ENCODE measurements at regions not wholly inside any gene's neighbourhood (a gene's known extent, or its start where the extent isn't known, plus 50 kb on each side); places are given as distances from the start of the nearest gene placed in this dataset.

DNA sequence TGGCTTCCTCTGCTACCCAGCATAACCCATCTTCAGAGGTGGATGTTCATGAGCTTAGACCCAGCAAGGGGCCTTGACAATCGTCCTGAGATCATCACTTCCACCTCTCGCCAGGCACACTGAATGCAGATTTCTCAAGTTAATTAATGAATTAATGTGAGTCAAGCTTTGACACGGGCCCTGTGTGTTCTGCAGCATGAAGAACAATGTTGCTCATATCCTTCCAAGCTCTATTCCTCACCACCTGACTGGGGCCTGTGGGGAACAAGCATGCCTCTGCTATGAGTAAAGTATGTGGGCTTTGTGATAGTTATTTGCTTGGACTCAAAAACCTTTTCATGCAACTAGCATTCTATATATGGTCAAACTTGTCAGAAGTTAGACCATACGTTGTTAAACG, 122.0 kb downstream of the SEC16B start:
- TF ChIP-seq CTCF (conservative IDR thresholded peaks at IDR 0.05; ENCODE audit: low read depth, low read length) (no peak), POLR2A (IDR thresholded peaks at IDR 0.05; ENCODE audit: low read depth, low read length) (no peak), FOS (IDR thresholded peaks at IDR 0.05; ENCODE audit: low read depth, low read length) (no peak), CEBPB (IDR thresholded peaks at IDR 0.05; ENCODE audit: low read depth, low read length) (no peak), NFE2L2 (IDR thresholded peaks at IDR 0.05; ENCODE audit: low read depth, low read length) (no peak), MAFK (IDR thresholded peaks at IDR 0.05; ENCODE audit: low read depth, low read length) (no peak), RAD21 (IDR thresholded peaks at IDR 0.05; ENCODE audit: low read length) (no peak), SMC3 (IDR thresholded peaks at IDR 0.05; ENCODE audit: low read depth, low read length) (no peak), RFX5 (IDR thresholded peaks at IDR 0.05; ENCODE audit: low read depth, low read length) (no peak)
- TF ChIP-seq, protein P1, sequence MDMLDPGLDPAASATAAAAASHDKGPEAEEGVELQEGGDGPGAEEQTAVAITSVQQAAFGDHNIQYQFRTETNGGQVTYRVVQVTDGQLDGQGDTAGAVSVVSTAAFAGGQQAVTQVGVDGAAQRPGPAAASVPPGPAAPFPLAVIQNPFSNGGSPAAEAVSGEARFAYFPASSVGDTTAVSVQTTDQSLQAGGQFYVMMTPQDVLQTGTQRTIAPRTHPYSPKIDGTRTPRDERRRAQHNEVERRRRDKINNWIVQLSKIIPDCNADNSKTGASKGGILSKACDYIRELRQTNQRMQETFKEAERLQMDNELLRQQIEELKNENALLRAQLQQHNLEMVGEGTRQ (IDR thresholded peaks at IDR 0.05; ENCODE audit: low read depth, low read length), result peak; percentile 72
